ENCODE measurements at regions not wholly inside any gene's neighbourhood (a gene's known extent, or its start where the extent isn't known, plus 50 kb on each side); places are given as distances from the start of the nearest gene placed in this dataset.

DNA sequence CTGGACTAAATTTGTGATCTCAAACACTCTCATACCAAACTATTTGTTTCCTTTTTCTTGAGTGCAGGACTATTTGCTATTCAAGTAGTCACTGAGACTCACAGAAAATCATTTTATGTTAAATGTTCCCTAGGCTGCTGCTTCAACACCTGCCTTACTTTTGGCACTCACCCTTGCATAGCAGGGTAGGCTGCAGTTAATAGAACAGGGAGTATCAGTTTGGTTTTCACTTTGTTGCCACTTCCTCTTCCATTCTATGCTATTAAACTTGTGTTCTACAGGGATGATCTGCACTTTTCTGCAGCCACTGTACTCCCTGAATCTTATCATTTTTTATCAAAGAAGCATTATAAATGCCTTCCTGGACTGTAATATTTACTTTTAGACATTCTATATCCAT is 148.7 kb upstream of the PRMT6 start:
- no peak for TF ChIP-seq CTCF (IDR thresholded peaks at IDR 0.05; ENCODE audit: borderline replicate concordance, extremely low read depth, low read length, poor library complexity, severe bottlenecking)
- no peak for TF ChIP-seq EZH2 (IDR thresholded peaks at IDR 0.05; ENCODE audit: borderline replicate concordance, low read depth, low read length, severe bottlenecking)
